GM18520 (cell line): ENCODE measurements at regions not wholly inside any gene's neighbourhood (a gene's known extent, or its start where the extent isn't known, plus 50 kb on each side); places are given as distances from the start of the nearest gene placed in this dataset.
A peak's percentile ranks its signal among the peaks of the same experiment; 100 is the strongest.

Source experiments
- ATAC-seq: cut with Tn5 transposase; IDR thresholded peaks from one replicate; pipeline ENCODE4 v1.9.1; 2021; ENCODE audit not compliant: unreplicated experiment

DNA sequence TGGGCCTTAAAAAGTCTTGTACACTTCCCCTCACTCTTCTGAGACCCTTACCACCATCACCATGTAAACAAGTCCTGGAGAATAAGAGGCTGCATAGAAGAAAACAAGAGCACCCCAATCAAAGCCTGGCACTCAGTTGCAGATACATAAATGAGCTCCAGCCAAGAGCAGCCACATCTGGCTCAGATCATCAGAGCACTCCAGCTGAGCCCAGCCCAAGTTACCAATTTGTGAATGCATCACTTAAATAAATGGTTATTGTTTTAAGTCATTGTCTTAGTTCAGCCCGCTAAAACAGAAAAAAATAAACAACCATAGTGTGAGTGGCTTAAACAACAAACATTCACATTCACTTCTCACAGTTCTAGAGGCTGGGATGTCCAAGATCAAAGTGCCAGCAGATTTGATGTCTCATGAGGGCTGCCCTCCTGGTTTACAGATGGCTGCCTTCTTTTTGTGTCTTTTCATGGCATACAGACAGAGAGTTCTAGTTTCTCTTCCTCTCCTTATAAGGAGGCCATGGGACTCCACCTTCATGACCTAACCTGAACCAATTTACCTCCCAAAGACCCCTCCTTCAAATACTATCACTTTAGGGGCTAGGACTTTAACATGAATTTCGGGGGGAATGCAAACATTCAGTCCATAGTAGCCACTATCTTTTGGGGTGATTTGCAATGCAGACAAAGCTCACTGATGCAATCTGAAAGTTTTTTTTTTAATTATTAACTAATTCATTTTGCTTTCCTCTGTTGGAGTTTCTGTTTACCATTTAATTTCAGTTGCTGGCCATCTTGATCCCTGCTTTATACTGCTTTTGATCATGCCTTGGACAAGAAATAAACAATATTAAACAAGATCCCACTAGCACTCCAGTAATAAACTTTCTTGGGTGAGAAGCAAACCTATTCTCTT, 187.5 kb upstream of the ACVR2A start:
- ATAC-seq = no peak

DNA sequence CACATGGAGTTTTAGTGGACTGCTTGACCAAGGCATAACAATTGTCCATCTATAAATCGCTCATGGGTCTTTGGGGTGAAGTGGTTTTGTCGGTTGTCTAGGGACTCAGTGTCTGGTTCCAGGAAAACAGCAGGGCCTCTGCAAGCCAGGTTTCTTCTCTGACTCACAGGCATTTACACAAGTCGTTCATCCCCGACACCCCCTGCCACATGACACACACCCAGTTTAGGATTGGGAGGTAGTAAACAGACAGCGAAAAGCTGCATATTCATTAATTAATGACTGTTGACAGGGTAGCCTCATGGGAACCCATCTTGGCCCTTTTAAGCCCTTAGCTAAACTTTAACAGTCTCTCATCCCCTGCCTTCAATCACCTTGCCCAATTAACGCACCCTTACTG, 194.8 kb upstream of the ACVR2A start:
- no peak for ATAC-seq

DNA sequence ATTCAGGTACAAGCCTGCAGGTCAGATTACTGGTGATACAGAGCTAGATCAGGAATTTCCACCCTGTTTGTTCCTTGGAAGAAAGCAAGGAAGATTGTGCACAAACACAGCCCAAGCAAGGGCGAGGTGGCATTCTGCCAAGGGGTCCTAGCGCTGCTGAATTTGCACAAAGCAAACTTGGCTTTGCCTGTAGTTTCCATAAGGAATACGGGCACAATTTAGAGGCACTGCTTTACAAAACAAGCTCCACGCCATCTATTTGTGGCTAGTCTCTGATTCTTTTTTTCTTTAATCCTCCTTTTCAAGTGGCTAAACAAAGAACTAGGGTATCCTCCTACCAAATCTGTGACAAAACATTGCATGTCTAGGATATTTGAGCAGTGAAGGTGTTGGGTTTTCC, 195.5 kb upstream of the ACVR2A start:
- no peak for ATAC-seq

DNA sequence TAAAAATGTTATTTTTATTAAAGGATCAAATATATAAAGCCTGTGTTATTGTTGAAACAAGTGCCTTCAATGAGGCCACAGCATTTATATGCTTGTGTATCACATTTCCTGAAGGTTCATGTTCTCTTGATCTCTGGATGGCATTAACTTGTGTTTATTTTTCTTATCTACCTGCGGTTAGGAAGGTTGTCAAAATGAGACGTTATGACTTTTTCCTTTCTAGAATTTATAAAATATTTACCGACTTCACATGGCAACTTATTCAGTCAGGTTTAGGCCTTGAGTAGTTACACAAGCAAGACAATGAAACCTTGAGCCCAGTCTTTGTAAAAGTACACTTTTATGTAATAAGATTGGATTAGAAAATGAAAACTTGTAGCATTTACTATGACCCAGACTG, 196.4 kb upstream of the ACVR2A start:
- ATAC-seq = no peak

DNA sequence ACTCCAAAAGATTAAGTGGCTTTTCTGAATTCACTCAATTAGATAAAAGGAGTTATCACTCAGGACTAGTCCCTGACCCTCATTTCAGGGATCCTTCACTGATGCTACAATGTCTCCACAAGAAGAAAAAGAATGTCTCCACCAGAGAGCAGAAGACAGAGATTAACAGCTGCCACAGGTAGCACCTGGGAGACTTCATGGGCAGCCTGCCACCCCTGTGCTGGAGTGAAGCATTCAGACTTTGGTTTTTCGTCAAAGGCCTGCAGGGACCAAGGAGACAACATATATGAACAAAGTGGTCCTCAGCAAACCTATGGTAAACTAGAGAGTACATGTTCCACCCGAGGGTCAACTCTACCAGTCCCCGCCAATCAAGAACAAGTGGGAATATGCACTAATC, 197.0 kb upstream of the ACVR2A start:
- ATAC-seq = no peak

DNA sequence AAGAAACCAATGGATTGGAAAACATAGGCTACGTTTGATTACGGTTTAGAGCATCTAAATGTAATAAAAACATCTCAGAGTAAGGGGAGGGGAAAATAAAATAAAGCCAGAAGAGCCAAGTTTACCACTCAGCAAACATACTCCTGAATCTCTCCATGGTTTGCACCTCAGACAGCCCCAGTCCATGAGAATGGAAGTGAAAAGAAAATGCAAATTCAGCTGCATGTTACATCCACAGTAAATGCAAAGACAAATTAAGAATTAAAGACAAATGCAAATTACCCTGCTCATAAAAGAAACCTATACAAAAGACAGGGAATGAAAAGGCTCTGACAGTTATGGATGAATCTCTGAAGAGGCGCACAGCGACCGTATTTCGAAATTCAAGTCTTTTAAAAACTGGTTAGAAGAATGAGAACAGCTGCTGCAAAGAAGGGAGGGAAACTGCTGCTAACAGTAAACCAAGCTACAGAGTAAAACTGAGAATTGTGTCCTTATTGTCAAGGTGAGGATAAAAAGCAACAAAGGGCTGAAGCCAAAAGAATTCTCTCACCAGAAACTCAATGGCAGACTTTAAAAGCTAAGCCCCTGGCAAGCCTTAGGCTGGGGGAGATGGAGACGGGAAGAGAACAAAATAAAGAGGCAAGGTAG, 197.9 kb upstream of the ACVR2A start:
- ATAC-seq = no peak

DNA sequence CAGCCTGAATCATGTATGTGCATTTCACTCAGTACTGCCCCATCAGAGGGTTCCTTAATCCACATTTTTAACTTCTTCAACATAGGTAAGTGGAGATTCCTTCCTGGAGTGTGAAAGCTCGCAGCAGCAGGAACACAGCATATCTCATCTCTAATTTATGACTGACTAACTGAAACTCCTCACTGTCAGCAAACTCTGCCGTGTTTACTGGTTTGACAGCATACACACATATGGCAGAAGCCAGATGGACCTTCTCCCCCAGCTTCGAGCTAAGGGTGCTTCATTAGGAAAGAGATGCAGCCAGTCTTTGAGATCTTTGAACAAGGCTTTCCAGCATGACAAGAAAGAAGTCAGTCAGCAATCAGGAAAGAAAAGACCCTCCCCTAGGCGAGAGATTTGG, 200.3 kb upstream of the ACVR2A start:
- no peak for ATAC-seq

DNA sequence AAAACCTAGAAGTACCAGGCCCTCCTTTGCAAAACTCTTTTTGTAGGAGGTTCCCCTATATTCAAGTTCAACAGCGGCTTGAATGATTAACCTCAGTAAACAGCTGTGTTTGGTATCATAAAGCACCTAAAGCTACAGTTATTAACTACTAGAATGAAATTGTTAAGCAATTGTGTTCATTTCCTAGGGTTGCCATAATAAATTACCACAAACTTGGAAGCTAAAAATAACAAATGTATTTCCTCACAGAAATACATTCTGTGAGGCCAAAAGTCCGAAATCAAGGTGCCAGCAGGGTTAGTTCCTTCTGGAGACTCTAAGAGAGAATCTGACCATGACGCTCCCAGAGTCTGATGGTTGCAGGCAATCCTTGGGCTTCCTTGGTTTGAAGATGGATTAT, 202.1 kb upstream of the ACVR2A start:
- ATAC-seq = no peak

DNA sequence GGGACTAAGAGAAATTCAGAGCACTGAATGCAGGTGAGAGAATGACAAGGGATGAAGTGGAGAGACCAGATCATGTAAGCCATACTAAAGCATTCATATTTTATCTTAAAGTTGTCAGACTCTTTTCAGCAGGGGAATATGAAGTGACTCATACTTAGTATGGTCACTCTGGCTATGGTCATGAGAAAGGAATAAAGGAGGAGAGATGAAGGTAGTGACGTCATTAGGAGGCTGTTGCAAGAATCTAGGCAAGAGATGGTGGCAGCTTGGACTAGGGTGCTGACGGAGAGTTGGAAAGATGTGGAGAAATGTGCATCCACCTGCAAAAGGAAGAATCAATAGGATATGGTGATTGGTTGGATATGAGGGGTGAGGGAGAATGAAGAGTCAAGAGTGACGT, 203.2 kb upstream of the ACVR2A start:
- no peak for ATAC-seq

DNA sequence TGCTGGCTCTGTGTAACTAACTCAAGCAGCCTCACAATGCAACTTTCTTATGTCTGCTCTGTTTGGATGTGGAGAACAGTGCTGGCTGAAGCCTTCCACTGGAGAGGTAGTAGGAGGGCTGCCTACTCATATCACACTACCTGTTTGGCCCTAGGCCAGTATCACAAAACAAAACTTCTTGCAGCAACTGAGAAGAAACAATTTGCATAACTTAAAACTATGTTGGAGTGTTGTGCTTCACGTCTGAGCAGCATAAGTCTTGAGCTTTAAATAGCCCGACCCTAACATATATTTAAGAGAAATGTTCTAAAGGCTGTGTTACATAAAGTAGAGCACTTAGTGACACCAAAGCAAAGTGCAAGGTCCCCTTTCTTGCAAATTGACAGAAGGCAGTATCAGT, 204.9 kb upstream of the ACVR2A start:
- peak; percentile 81 for ATAC-seq

DNA sequence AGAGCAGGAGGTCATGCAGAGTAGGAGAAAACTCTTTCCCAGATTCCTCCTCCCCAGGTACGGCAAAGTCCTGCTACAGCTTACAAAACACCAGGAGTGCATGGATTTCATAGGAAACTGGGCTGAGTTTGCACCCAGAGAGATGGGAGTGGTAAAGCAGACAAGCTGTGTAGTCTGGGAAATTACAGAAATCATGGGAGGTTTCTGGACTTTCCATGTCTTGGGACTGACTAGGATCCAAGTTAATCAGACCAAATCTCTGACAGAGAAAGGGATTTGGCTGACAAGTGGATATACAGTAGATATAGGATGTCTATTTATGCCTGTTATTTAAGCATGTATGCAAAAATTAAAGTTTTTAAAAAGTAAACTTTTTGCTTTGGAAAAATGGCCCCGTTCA, 205.4 kb upstream of the ACVR2A start:
- no peak for ATAC-seq

DNA sequence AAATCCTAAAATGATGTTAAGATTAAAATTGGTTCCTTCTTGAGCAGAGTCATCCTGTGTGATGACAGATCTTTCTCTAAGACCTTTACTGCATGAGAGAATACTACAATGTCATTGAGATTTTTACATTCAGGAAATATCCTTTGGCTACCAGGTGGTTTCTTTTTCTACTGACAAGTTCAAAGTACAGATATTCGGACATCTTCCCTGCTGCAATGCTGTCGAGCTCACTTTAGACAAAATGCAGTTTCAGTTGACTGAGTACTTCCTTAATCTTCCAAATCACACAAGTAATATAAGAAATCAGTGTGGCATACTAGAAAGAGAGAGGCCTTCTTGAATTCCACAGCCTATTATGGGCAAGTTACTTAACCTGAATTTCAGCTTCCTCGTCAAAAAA, 207.9 kb upstream of the ACVR2A start:
- no peak for ATAC-seq

DNA sequence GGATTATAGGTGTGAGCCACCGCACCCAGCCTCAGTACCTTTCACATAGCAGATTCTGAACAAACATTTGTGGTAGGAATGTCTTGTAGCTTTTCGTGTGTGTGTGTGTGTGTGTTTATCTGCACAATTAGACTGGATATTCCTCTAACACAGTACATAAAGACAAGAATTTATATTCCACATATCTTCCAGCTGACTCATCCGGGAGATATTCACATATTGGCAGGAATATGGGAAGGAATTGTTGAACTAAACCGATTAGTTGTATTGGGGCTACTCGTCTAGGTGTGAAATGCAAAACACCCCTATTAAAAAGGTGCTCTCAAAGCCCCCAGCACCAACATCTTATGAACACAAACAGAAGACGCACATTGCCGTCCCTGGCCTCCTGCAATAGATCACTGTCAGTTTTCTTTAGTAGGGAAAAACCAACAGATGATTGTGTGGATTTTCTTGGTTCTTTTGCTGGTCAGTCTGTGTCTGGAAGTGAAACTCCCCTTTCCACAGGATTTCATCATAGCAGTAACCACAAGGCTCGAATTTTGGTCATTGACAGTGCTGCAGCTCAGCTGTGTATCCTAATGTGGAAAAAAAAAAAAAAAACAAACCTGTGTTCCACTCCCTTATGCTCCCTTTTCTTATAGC, 208.5 kb upstream of the ACVR2A start:
- no peak for ATAC-seq

DNA sequence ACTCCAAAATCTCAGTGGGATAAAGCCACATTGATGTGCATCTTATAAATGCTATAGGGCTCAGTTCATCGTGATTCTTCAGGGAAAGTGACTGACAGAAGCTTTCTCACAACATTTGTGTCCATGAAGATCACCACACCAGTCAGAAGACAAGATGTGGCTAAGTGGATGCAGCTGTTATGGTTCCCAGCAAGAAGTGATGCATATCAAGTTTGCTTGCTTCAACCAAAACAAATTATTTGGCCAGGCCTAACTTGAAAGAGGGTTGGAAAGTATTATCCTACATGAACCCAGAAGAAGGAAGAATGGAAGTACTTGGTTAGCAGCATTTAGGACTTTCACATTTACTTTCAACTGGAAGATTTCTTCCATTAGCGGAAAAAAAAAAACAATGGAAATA, 210.0 kb upstream of the ACVR2A start:
- ATAC-seq = no peak

DNA sequence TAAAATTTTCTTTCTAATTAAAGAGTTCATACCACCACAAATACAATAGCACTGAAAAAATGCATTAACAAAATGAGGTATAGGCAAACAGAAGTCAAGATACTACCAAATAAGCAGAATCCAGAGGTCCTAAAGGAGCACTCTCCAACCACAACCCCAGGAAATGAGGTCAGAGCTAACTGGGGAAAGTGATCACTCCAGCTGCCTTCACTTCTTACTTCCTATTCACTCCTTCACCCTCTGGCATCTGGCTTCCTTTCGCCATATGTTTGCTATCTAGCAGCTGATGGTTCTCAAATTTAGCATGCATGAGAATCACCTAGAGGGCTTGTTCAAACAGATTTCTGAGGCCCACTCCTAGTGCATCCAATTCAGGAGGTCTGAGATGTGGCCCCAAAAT, 212.6 kb upstream of the ACVR2A start:
- no peak for ATAC-seq

DNA sequence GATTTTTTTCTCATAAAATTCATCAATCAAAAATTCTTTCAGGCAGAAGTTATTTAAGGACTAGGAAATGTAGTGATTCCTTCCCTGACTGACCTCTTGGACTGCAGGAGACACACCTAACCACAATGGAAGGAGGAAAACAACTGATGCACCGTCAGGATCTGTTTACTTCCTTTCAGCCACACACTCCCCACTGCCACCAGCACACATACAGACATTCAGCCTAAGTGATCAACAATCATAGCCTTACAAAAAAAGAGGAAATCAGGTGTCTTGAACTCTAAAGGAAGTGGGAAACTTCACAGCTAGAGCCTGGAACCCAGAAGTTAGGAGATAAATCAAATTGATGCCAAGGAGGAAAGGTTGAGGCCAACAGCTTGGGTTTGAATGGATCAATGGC, 213.5 kb upstream of the ACVR2A start:
- ATAC-seq = no peak

DNA sequence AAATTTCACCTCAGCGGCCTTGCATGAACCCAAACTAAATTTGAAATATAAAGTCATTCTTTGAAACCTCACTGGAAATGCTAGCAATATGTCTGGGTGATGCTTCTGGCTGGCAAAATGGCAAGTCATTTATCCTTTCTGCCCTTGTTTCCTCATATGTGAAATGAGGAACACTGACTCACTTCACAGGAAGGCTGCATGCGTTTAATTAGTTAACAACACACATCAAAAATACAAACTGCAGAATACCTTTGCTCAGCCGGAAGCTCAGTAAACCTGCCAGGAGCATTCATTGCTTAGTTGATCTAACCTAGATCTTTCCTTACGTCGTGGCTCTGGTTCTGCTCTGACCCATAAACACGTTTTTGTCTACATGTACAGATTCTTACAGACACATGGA, 214.2 kb upstream of the ACVR2A start:
- no peak for ATAC-seq

DNA sequence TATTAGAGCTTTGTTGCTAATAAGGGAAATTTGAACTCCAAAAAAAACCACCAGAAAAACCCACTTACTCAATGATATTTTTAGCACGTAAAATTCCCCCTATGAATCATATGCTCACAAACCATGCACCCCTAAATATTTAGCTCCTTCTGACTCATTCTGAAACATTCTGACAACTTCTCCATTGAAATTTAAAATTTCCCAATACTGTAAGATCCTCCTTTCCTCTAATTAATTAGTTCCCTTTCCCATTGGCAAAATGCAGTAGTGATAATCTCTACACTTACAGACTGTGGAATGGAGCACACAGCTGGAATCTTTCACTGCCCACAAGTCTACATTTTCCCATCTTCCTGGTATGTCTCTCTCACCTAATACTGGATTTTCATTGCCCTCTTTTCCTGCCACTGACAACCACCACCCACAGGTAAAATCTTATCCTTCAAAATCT, 215.8 kb upstream of the ACVR2A start:
- ATAC-seq = peak; percentile 50

DNA sequence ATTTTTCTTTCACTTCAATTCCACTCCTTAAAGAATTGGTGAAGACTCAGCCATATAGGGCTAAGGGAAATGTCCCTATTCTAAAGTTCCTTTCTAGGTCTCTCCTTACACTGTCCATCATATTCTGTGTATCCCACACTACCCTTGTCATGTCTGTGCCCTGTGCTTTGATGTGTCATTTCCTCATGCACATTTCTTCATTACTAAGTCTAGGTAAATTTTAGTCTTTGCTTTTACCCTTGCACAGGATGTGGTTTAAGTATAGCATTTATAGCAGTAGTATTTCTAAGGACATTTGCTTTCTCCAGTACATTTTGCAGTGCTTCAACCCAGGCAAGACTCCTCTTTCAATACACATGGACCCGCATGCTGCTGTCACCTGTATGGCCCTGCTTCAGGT, 221.5 kb upstream of the ACVR2A start:
- ATAC-seq = peak; percentile 90

DNA sequence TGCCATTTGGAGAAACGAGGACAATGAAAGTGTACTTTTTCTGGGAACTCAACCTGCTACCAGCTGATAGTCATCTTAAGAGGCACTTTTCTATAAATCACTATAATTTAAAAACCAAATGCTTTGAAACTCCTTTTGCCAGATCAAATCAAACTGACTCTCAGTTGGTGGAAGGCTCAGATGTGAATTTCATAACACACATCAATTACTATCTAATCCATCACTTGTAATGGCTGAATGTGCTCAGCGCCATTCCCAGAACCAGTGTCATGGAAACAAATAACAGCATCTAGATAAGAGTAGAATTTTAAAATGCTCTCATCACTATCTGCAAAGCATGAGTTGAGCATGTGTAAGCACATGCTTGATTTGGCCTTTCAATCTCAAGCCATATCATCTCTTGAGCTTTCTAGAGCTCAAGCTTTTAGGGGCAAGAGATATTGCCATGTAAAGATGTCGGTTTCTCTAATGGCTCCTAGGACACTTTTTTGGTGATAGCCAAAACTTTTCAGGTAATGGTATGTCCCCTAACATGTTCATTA, 223.1 kb upstream of the ACVR2A start:
- ATAC-seq = no peak

DNA sequence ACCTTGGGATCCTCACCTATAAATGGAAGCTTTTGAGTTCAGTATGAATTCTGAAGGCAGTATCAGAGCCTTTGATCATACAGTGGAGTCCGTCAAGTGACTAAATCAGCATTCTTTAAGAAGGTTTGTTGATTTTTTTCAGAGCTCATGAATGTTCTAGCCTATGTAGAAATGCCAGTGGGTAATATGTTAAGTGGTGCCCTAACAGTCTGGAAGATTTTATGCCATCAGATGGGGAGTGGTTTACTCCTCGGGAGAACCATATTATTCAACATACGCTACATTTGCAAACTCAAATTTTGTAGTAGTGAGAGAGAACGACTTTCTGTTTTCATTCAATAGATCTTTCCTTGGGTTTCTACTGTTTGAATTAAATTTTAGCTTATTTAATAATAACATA, 225.0 kb upstream of the ACVR2A start:
- no peak for ATAC-seq

DNA sequence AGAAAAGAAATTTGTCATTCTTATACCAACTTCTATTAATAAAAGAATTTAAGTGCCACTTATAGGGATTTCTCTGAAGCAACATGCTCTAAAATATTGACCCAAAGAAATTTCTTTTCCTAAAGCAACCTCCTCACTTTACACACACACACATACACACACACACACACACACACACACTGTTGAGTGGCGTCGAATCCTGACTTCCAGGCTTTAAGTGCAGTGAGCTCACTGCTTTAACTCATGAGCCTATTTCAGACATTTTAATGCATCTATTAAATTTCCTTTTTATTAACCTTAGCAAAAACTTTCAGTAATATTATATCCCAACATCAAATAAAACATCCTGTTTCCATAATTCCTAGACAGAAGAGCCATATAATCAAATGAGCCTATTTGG, 229.1 kb upstream of the ACVR2A start:
- no peak for ATAC-seq
